GM19238 (cell line): ENCODE measurements at regions not wholly inside any gene's neighbourhood (a gene's known extent, or its start where the extent isn't known, plus 50 kb on each side); places are given as distances from the start of the nearest gene placed in this dataset.

ENCODE experiments used
- DNase-seq: peaks from one replicate; pipeline ENCODE4 v3.0.0; 2011; ENCODE audit warnings: low spot score; ENCODE audit not compliant: insufficient read length

DNA sequence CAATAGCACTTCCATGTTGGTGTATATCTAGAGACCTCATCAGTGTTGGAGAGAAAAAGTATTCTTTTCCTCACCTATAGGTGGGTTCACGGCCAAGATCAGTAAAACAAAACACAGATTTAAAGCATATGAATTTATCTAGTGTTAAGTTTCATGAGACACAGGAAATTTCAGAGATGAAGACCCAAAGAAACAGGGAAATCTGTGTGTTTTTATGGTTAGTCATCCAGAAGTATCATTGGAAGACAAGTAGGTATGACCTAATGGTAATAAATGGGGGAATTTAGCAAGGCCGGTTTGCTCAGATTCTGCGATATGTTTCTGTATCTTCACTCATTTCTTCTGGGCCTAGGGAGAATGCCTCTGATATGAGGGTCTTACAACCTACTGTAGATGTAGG lies 419.6 kb upstream of the MARCKS start:
- no peak for DNase-seq

- DNase-seq: no peak
These were observed 417.3 kb upstream of the MARCKS start for GRCh38 chr6:113439866-113440265.

DNA sequence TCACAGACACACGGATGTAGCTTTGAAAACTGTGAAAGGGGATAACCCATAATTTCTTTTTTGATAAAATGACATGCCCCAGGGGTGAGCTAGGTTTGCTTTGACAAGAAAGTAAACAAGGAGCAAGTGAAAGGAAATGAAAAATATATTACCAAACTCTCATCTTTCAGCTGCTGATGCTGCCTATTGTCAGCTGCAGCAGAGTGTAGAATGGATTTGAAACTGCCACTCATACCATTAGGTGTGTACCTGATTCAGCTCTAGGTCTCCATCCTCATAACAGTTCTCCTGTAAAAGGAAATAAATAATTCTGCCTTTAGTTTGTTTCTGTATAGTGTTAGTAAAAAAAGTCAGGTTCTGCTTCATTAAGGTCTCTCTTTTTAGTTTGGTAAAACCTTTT lies 415.1 kb upstream of the MARCKS start:
- DNase-seq: no peak

DNA sequence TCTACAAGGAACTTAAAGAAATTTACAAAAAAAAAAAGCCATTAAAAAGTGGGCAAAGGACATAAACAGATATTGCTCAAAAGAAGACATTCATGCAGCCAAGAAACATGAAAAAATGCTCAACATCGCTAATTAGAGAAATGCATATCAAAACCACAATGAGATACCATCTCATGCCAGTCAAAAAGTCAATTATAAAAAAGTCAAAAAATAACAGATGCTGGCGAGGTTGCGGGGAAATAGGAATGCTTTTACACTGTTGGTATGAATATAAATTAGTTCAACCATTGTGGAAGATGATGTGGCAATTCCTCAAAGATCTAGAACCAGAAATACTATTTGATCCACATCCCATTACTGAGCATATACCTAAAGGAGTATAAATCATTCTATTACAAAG lies 411.9 kb upstream of the MARCKS start:
- no peak for DNase-seq

GRCh38 chr6:113447088-113447831 lies 409.9 kb upstream of the MARCKS start:
- no peak for DNase-seq

- DNase-seq: no peak
These were observed 408.1 kb upstream of the MARCKS start for GRCh38 chr6:113449051-113449450.

DNA sequence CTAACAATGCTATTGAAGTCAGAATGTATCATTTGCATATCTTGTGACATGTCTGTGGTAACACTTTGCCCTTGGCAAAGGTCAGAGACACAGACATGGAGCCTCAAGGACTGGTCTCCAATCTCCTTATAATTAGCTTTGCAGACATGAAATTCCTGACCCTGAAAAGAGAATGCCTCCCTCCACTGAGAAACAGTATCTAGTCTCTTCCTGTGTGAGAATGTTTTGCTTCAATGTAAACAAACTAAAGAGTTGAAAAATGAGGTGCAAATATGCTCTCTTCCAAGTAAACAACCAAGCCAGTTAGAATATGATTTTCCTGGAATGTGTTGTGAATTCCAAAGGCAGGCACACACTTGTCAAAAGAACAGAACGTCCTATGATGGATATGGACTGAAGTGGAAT lies 407.1 kb upstream of the MARCKS start:
- DNase-seq: no peak

GRCh38 chr6:113451049-113451448 lies 406.1 kb upstream of the MARCKS start:
- DNase-seq: no peak

DNA sequence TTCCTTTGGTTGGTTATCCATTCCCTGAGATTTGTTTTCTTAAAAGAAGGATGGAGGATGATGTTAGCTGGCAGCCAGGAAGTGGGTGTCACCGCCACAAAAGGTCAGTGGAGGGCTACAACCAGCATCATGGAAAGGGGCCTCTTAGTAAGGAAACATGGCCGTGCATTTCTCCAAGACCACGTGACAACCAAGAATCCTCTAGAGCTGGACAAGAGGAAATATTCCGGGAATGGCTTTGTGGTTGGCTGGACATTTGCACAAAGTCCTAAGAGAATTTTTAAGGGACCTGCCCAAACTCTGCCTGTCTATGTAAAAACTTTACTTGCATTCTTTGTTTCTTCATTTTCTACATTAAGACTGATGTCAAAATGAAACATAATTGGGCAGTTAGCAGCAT lies 399.9 kb upstream of the MARCKS start:
- no peak for DNase-seq

DNA sequence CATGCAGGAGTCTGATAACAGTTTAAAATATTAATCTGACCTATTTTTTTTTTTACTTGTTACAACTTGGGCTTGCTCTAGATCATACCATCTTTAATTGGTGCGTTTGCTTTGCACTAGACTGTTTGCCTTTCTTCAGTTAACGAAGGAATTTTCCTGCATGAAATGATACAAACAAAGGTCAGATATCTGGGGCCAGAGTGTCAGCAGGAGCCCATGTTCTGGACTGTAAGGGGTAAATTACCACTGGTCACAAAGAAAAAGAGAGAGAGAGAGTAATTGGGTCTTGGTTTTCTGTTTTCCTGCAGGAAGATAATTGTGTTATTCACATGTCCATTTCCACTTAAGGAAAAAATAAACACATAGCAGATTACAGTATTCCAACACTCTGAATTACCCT lies 399.4 kb upstream of the MARCKS start:
- no peak for DNase-seq

DNA sequence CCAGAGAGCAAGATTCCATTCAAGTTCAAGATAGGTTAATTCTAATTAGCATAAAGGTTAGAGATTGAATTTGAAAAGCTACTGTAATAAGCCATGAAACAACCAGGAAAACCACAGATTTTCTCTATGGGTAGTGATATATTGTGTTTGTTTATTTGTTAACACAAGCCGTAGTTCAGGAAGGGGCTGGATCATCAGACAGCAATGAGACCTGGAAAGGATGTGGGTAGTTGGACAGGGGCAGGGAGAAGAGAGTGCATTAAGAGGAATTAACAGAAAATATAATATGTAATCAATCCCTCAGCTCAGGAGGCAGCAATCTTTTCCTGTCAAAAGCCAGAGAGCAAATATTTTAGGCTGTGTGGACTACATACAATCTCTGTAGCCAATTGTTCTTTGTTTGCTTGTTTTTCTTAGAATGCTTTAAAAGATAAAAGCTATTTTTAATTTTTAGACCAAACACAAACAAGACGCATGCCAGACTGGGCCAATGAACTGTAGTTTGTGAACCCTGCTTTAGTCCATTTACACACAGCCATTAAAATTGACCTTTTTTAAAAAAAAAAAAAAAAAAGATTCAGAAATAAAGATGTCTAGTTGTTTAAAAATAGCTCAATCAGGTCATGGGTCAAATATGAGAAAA lies 398.7 kb upstream of the MARCKS start:
- no peak for DNase-seq

- DNase-seq: no peak
These were observed 395.8 kb upstream of the MARCKS start for GRCh38 chr6:113461153-113461932.

- no peak for DNase-seq
These were observed 392.6 kb upstream of the MARCKS start for GRCh38 chr6:113464536-113464935.

GRCh38 chr6:113464960-113465359 lies 392.2 kb upstream of the MARCKS start:
- no peak for DNase-seq

- DNase-seq: no peak
These were observed 390.6 kb upstream of the MARCKS start for GRCh38 chr6:113466526-113466925.

- no peak for DNase-seq
These were observed 381.8 kb upstream of the MARCKS start for GRCh38 chr6:113475392-113475791.

GRCh38 chr6:113476937-113477839 lies 380.0 kb upstream of the MARCKS start:
- no peak for DNase-seq

DNA sequence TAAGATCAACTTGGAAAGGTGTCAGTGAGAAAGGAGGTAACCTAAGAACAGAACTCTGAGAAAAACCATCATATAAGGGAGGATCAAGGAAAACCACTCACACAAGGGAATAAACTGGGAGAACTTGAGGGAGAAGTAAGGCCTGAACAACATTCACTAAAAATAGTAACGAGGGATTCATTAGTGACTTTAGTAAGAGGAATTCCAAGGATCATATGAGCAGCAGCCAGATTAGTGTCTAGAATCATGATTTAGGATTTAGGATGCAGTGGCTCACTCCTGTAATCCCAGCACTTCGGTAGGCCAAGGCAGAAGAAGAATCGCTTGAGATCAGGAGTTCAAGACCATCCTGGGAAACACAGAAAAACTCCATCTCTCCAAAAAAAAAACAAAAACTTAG lies 376.5 kb upstream of the MARCKS start:
- no peak for DNase-seq

DNA sequence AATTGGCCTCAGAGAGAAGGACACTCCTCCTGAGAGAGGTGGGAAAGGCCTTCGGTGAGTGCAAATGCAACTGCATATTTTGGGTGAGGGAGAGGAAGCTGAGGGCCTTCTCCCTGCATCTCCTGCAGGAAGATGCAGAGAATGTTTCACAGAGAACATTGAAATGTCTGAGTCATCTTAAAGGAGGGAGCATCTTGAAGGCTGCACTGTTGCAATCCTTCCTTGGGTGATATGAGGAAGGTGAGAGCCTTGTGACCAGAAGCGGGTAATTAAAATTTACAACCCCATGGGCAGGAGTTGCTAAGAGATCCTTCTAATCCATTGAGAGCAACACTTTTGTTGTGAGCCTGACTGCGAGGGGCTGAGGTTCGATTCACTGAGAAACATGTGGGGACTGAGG lies 375.7 kb upstream of the MARCKS start:
- DNase-seq: no peak

GRCh38 chr6:113481910-113482309 lies 375.2 kb upstream of the MARCKS start:
- DNase-seq: no peak

GRCh38 chr6:113482771-113483170 lies 374.4 kb upstream of the MARCKS start:
- no peak for DNase-seq
